ENCODE measurements at regions not wholly inside any gene's neighbourhood (a gene's known extent, or its start where the extent isn't known, plus 50 kb on each side); places are given as distances from the start of the nearest gene placed in this dataset.

- Histone ChIP-seq H3K36me3 (ENCODE audit: low read length) (no peaks in the 10 kb centered on the region), H3K4me2 (ENCODE audit: low read depth, low read length, poor library complexity, severe bottlenecking) (no peak overlapping the region), H3K79me2 (ENCODE audit: insufficient read depth, low read length) (no peaks in the 10 kb centered on the region), H3K9ac (ENCODE audit: low read length) (no peak overlapping the region), H3K4me3 (ENCODE audit: insufficient read depth, low read length, poor library complexity, severe bottlenecking) (no peak overlapping the region), H3K27me3 (ENCODE audit: low read length) (no peaks in the 10 kb centered on the region), H3K9me3 (ENCODE audit: insufficient read depth, low read length) (no peaks in the 10 kb centered on the region), H4K20me1 (ENCODE audit: low read depth, low read length) (no peaks in the 10 kb centered on the region), H3K27ac (ENCODE audit: low read depth, low read length) (no peak overlapping the region), H3F3A (ENCODE audit: insufficient read depth) (no peaks in the 10 kb centered on the region), H2AFZ (ENCODE audit: low read depth, low read length, severe bottlenecking) (no peak overlapping the region), H3K9me2 (replicated peaks; ENCODE audit: insufficient read depth, low read length) (no peaks in the 10 kb centered on the region)
- no peak for TF ChIP-seq EZH2phosphoT487 (conservative IDR thresholded peaks at IDR 0.05; ENCODE audit: low read length)
- TF ChIP-seq CTCF (IDR thresholded peaks at IDR 0.05; ENCODE audit: insufficient read depth, low read length, poor library complexity, severe bottlenecking) = no peak
These were observed 272.5 kb upstream of the LCORL start for GRCh38 chr4:18294021-18294420.

GRCh38 chr4:18292411-18292810, 270.9 kb upstream of the LCORL start:
- Histone ChIP-seq H3K4me3 (ENCODE audit: insufficient read depth, low read length, poor library complexity, severe bottlenecking) (no peak overlapping the region), H4K20me1 (ENCODE audit: low read depth, low read length) (no peaks in the 10 kb centered on the region), H3K4me2 (ENCODE audit: low read depth, low read length, poor library complexity, severe bottlenecking) (no peak overlapping the region), H2AFZ (ENCODE audit: low read depth, low read length, severe bottlenecking) (no peak overlapping the region), H3K27me3 (ENCODE audit: low read length) (no peaks in the 10 kb centered on the region), H3K9me2 (replicated peaks; ENCODE audit: insufficient read depth, low read length) (no peaks in the 10 kb centered on the region), H3F3A (ENCODE audit: insufficient read depth) (no peaks in the 10 kb centered on the region), H3K9me3 (ENCODE audit: insufficient read depth, low read length) (no peaks in the 10 kb centered on the region), H3K27ac (ENCODE audit: low read depth, low read length) (no peak overlapping the region), H3K36me3 (ENCODE audit: low read length) (no peaks in the 10 kb centered on the region), H3K79me2 (ENCODE audit: insufficient read depth, low read length) (no peaks in the 10 kb centered on the region), H3K9ac (ENCODE audit: low read length) (no peak overlapping the region)
- TF ChIP-seq EZH2phosphoT487 (conservative IDR thresholded peaks at IDR 0.05; ENCODE audit: low read length) = no peak

GRCh38 chr4:18291981-18292380, 270.4 kb upstream of the LCORL start:
- H3K79me2 ChIP-seq (ENCODE audit: insufficient read depth, low read length) = no peaks in the 10 kb centered on the region
- H3K27me3 ChIP-seq (ENCODE audit: low read length) = no peaks in the 10 kb centered on the region
- H3K9me2 ChIP-seq (replicated peaks; ENCODE audit: insufficient read depth, low read length) = no peaks in the 10 kb centered on the region
- H3K36me3 ChIP-seq (ENCODE audit: low read length) = no peaks in the 10 kb centered on the region
- H3K9me3 ChIP-seq (ENCODE audit: insufficient read depth, low read length) = no peaks in the 10 kb centered on the region
- H3K4me2 ChIP-seq (ENCODE audit: low read depth, low read length, poor library complexity, severe bottlenecking) = no peak overlapping the region
- TF ChIP-seq CTCF (IDR thresholded peaks at IDR 0.05; ENCODE audit: insufficient read depth, low read length, poor library complexity, severe bottlenecking) (no peak), EZH2phosphoT487 (conservative IDR thresholded peaks at IDR 0.05; ENCODE audit: low read length) (no peak)
- no peak overlapping the region for H3K4me3 ChIP-seq (ENCODE audit: insufficient read depth, low read length, poor library complexity, severe bottlenecking)
- no peak overlapping the region for H2AFZ ChIP-seq (ENCODE audit: low read depth, low read length, severe bottlenecking)
- H3F3A ChIP-seq (ENCODE audit: insufficient read depth) = no peaks in the 10 kb centered on the region
- no peak overlapping the region for H3K9ac ChIP-seq (ENCODE audit: low read length)
- no peaks in the 10 kb centered on the region for H4K20me1 ChIP-seq (ENCODE audit: low read depth, low read length)
- no peak overlapping the region for H3K27ac ChIP-seq (ENCODE audit: low read depth, low read length)

GRCh38 chr4:18291256-18291655, 269.7 kb upstream of the LCORL start:
- TF ChIP-seq CTCF (IDR thresholded peaks at IDR 0.05; ENCODE audit: insufficient read depth, low read length, poor library complexity, severe bottlenecking) (no peak), EZH2phosphoT487 (conservative IDR thresholded peaks at IDR 0.05; ENCODE audit: low read length) (no peak)
- no peaks in the 10 kb centered on the region for H3K36me3 ChIP-seq (ENCODE audit: low read length)
- no peaks in the 10 kb centered on the region for H3K27me3 ChIP-seq (ENCODE audit: low read length)
- H3K9me3 ChIP-seq (ENCODE audit: insufficient read depth, low read length) = no peaks in the 10 kb centered on the region
- H3F3A ChIP-seq (ENCODE audit: insufficient read depth) = no peaks in the 10 kb centered on the region
- no peak overlapping the region for H2AFZ ChIP-seq (ENCODE audit: low read depth, low read length, severe bottlenecking)
- H3K79me2 ChIP-seq (ENCODE audit: insufficient read depth, low read length) = no peaks in the 10 kb centered on the region
- no peak overlapping the region for H3K4me2 ChIP-seq (ENCODE audit: low read depth, low read length, poor library complexity, severe bottlenecking)
- no peak overlapping the region for H3K9ac ChIP-seq (ENCODE audit: low read length)
- no peaks in the 10 kb centered on the region for H3K9me2 ChIP-seq (replicated peaks; ENCODE audit: insufficient read depth, low read length)
- H3K27ac ChIP-seq (ENCODE audit: low read depth, low read length) = no peak overlapping the region
- H4K20me1 ChIP-seq (ENCODE audit: low read depth, low read length) = no peaks in the 10 kb centered on the region
- no peak overlapping the region for H3K4me3 ChIP-seq (ENCODE audit: insufficient read depth, low read length, poor library complexity, severe bottlenecking)

Data from SU-DHL-6 (cell line).